Stimulated activated naive CD4-positive, alpha-beta T cell treated with Interleukin-2 at 50 U/mL for 16 hours (primary cell): ENCODE measurements at regions not wholly inside any gene's neighbourhood (a gene's known extent, or its start where the extent isn't known, plus 50 kb on each side); places are given as distances from the start of the nearest gene placed in this dataset.

Source experiments
- DNase-seq: peaks from one replicate; lab custom pipeline; 2025; lab: John Stamatoyannopoulos, UW

DNA sequence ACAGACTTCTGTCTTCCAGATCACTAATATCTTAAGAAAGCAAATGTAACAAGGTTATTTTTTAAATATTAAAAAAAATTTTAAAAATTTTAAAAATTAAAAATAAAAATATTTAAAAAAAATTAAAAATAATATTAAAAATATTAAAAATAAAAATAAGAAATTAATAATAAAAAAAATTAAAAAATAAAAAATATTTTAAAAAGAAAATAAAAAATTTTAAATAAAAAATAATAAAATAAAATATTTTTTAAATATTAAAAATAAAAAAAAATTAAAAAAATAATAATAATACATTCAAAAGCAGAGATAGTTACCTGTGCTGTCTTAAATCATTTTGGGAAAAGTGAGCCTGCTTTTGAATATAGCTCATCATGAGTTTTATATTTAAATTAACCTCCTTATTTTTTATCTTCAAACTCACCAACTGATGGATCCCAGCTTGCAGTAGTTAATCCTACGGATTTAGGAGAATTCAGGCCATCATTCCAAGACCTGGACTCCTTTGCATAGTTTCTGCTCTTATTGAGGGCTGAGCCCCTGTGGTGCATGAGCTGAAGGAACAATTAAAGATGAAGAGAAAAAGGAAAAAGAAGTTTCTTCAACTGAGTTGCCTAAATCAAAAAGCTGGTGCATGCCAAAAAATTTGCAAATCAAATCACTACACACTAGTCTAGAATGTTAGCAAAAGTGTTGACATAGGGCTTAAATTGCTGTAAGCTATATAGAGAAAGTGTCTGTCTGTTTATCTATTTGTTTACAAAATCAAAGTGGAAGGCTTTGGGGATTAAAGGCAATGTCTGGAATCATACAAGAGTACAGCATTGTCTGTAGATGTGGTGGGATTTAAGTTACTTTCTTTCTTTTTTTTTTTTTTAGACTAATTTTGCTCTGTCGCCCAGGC is 50.5 kb upstream of the ZNF438 start:
- no peak for DNase-seq

DNA sequence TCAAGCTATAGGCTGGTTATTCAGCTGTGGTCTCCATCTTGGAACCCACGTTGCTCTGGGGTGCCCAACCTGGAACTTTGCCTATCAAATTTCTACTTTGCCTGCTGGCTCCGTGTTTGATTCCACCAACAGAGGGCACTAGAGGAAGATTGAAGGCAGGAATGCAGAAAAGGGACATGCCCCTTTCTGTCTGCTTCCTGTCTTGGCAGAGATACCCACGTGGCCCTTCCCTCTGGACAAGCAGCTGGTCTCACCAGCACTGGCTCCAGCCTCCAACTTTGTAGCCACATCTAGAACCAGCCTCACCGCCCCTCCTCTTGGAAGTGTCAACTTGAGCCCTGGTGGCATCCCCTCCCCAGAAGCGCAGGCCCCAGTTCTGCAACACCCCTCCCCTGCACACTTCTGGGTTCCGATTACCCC is 52.1 kb upstream of the ZNF438 start:
- peak; percentile 16 for DNase-seq

DNA sequence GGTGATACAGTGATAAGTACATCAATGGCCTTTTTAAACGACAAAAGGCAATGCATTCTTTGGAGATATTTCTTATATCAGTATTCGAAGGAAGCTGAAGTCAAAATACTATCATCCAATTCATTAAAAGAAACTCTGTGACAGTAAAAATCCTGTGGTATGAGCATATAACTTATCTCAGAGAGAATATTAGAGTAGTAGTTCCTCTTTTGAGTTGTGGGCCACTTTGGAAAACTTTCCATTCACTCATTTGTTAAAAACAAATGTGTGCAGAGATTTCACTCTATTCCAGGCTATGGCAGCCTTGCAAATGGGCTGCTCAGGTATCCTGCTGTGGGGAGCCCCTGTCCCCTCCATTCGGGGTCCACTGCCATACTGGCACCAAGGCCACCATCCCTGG is 55.3 kb upstream of the ZNF438 start:
- no peak for DNase-seq

DNA sequence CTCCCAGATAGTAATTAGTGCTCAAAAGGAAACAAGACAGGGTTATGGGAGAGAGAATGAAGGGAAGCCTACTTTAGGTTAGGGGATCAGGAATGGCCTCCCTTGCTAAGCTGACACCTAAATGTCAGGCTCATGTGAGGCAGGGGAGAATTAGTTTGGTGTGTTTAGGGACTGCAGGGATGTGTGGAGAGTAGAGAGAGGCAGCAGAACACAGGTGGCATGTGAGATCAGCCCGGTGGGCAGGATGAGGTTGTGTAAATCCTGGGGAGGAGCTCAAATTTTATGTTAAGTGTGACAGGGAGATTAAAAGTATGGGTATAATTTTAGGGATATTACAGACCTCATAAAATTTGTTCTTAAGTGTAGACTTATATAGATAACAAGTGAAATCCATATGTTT is 56.2 kb upstream of the ZNF438 start:
- no peak for DNase-seq

DNA sequence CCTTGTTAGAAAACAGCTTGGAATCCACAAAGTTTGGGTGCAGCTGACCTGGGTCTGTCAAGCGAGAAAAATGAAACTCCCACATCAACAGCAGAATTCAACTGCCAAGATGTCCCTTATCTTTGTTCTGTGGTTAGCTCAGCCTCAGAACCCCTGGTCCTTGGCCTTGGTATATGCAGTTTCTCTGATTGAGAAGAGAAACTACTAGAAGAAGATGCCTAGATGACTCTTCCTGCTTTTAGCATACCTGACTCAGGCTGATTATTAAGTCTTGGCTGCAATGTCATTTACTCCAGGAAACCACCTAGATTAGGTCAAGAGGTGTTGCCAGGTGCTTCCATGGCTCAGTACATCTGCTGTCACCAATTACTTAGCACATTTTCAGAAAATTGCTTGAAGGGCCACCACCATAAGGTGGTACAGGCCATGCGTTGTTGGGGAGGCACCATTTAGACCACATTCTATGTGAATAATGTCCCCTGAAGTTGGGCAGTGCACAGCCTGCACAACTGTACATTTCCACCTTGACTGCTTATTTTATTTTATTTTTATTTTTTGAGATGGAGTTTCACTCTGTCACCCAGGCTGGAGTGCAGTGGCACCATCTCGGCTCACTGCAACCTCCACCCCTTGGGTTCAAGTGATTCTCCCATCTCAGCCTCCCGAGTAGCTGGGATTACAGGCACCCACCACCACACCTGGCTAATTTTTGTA is 59.4 kb upstream of the ZNF438 start:
- no peak for DNase-seq

DNA sequence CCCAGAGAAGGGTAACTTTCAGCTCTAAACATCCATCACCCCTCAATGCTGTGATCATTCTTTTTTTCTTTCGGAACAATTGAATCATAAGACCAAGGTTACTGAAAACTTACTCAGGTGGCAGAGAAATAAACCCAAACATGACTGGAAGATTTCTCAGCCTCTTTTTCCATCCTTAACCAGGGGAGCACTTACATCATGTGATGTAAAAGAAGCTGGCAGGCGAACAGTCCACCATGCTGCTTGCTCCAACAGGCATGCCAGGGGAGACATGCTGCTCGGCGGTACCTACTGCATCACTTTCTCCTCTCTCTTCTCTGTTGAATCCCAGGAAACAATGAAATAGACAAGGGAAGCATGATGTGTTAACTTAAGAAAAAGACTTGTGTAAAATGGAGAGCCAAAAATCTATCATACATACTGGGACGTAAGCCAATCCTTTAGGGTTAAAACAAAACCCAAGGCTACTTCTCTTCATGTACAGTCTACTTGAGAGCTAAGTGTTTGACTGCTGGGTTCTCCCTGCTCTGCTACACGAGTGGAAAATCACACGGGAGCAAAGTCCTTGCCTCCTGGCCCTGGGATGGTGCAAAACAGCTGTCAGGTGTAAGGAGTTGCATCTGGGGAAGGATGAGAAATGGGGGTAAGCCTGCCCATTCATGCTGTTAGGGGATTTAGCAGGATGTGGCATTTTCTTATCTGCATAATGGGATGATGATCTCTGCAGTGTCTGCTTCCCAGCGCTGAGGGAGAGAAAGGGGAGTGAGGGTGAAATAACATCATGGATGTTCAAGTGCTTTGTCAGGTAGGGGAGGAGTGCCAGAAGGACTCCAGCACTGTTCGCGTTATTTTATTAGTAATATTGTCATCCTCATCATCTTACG is 64.3 kb upstream of the ZNF438 start:
- no peak for DNase-seq

DNA sequence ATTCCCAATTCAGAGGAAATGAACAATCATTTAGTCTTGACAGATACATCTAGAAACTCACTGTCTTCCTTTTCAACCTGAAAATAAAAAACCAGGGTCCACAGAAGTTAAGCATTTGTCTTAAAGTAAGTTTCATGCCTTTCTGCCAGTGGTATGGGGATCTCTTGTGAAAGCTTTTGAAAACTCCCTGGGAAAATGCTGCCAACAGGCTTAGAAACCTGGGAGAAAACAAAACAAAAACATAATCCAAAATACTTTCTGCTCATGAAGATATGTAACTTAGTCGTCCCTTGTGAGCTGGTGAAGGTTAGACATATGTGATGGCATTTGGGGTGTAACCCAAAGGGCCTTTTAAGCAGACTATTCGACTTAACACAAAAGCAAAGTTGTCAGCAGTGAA is 66.4 kb upstream of the ZNF438 start:
- no peak for DNase-seq

DNA sequence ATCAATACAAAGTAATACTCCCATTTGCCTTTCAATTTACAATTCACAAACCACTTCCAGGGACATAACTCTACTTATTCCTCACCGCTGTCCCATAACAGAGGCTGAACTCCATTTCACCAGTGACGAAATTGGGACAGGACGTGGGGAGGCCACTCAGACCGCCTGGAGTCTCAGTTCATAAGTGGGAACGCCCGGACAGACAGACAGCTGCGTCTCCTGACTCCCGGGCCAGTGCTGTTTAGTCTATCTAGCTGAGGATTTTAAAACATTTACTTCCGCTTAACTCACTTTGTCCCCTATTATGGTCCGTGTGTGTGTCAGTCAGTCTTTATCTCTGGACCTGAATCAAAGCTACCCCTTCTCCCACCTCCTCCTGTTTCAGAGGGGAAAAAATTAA is 67.4 kb upstream of the ZNF438 start:
- no peak for DNase-seq

DNA sequence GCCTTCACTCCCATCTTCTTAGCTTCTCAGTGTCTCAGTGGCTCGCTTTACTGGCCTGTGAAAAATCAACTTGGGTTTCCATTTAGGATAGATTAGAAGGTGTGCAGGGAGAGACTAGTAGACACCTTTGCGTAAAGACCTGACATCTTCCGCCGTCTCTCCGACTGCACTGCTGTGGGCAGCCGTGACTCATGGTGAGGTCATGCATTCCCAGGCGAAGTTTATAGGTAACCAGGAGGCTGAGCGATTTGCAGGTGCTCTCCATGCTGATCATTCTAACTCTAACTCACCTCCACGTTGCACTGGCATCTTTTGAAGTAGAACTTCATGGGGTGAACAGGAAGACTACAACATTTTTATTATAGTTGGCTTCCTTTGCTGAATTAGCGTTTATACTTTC is 68.0 kb upstream of the ZNF438 start:
- DNase-seq = peak; percentile 47

DNA sequence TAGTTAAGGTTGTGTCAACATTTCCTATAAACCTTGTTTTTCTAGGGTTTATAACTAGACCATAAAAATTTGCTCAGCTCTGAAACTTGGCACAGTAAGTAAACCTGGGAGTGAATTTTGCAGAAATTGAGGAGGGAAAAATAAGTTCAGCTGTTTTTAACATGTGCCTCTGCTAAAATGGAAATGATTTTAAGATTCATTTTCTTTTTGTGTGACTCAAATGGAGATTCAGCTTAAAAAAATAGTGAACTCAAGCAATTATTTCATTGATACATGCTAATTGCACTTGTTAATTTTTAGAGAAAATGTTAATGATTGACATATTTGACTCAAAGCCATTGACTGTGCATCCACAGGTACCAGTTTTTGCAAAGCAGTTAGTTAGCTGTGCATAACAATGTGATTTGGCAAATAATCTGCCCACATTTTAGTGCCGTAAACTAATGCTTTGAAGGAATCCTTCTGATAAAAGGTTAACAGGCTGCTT is 68.5 kb upstream of the ZNF438 start:
- no peak for DNase-seq

DNA sequence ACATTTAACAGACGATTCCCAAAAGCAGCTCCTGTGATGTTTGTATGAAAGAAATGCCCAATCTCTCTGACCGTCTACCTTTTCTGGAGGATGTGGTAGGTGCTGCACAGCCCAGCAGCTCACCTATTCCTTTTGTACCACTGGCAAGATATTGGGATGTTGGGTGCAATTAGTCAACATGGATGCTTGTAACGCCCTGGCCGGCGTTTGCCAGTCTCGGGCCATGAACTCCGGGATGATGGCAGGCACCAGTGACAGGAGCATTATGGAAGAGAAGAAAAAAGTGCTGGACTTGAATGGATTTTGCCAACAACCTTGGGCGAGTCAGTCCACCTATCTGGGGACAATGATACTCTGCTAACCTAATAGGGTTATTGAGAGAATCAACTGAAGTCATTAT is 69.0 kb upstream of the ZNF438 start:
- DNase-seq = no peak

DNA sequence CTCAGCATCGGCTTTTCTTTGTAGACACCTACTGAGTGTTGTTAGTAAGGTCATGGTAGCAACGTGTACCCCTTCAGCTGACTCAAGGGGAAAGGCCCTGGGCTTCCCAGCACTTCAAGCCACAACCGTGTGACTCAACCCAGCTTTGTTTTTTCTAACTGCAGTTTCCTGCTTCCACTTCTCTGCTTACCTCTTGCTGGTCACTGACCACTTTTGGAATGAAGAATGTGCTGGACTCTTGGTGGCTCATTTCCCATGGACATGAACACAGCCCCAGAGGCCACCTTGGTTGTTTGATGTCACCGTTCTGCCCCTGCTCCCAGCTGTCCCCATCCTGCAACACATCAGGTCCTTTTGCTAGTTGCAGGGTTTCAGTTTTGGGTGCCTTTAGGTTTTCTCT is 69.5 kb upstream of the ZNF438 start:
- DNase-seq = peak; percentile 62

DNA sequence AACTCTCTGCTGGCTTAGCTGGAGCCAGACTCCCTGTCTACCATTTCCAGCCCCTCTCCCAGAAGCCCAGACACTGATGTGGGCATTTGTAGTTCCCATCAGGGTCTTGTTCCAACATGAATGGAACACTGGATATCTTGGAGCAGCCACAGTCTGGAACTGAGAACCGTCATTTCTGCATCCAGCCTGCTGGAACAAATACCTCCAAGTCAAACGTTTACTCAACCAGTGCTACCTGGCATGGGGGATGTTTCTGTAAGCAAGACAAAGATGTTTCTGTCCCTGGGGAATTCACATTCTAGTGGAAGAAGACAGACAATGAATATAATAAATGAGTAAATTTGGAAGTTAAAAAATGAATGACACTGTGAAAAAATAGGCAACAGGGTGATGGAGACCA is 70.8 kb upstream of the ZNF438 start:
- no peak for DNase-seq

DNA sequence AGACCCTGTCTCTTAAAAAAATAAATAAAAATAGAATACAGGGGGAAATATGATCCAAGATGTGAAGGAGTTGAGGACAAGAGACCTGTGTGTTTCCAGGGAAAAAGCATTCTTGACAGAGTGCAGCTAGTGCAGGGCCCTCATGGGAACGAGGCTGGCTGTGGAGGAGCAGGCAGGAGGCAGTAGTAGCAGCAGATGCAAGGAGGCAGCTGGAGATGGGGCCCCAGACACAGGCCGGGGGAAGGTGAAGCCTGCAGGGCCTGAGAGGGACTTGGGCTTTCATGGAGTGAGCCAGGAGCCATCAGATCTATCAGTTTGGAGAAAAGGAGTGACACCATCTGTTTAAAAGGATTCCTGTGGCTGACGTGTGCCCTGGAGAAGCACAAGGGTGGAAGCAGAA is 71.4 kb upstream of the ZNF438 start:
- no peak for DNase-seq

DNA sequence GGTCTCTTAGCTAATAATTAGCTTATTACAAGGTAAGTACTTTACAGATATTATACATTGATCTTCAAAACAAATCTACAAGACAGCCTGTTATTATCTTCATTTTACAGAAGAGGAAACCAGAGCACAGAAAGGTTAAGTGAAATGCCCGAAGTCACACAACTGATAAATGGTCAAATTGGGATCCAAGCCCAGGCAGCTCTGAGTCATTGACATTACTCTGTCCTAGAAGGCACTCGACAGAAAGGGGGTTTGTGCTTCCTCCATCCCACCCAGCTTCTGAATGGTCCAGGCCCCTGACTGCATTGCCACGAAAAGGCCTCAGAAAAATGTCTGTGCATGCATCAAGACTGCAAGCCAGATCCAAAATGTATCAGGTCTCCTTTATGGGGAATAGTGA is 81.3 kb upstream of the ZNF438 start:
- DNase-seq = no peak

DNA sequence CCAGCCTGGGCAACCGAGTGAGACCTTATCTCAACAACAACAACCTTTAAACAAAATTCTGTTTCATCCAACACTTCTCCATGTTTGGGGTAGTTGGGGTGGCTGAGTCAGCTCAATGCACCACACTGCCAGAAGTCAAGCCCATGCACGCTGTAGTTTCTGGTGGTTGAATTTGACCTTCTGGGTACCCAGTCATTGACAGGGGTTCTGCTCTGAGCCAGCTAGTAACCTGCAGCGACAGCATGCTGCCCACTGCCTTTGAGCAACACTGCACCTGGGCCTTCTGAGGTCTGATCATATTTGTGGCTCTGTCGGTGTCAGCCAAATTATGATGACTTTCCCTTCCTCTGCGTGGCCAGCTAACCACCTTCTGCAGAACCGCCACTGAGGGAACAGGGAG is 84.6 kb upstream of the ZNF438 start:
- DNase-seq = no peak

DNA sequence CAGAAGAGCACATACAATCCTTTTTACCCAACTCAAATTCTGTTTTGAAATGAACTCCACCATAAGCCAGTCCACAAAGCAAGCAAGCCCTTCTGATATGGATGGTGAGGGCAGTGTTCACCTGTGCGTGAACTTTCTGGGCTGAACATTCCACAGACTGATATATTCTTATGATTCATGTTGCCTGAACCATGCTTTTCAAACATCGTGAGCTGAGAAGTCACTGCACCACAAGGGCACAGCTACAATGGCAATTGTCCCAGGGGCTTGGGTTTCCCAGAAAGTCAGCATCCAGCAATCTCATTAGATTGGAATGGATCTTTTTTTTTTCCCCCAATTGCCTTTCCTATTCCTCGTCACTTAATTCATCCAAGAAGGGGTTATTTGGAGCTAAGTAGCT is 86.9 kb upstream of the ZNF438 start:
- DNase-seq = no peak

DNA sequence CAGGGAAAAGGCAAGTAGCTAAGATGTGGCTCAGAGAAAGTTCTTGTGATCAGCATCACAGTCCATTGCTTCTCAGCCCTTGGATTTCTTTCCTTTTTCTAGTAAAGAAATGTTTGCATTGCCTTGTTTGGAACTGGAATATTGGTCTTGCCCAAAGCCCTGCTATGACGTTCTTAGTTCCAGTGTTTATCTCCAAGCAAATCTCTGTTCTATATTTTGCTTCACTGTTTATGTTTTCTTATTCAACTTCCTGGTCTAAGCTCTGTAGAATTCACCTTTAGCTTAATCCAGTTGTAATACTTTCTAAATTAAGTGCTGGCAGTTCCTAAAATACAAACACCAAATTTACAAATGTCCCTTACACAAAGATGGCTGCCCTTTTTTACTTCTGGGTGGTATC is 88.7 kb upstream of the ZNF438 start:
- DNase-seq = no peak

DNA sequence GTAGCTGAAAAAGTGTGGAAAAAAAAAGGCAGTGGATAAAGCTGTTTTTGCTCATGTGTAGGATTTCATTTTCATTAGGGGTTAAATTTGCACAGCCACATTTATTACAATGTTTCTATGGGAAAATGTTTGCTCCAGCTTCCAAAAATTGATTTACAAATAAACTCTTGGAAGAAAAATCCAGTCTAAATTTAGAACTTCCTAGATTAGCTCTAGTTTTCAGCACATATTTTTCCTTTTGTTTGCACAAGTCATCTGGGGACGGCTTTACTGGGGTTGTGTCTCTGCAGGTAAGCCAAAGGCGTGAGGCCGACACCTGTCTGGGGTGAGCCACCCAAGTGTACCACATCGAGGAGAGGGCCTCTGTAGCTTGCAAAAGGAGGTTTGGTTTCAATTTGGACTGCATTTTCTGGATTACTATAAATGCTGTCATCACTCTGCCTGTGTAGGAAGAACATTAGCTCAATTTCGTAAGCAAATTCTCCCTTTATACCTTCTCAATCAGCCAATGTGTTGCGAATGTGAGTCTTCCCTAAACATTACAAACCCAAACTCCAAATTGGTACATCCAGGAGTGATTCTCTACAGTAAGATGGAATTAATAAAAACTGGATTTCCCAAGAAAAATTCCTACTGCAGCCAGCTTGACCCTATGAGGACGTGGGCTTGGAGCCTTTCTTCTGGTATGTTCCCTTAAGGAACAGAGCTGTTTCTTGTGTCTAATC is 89.5 kb upstream of the ZNF438 start:
- no peak for DNase-seq

DNA sequence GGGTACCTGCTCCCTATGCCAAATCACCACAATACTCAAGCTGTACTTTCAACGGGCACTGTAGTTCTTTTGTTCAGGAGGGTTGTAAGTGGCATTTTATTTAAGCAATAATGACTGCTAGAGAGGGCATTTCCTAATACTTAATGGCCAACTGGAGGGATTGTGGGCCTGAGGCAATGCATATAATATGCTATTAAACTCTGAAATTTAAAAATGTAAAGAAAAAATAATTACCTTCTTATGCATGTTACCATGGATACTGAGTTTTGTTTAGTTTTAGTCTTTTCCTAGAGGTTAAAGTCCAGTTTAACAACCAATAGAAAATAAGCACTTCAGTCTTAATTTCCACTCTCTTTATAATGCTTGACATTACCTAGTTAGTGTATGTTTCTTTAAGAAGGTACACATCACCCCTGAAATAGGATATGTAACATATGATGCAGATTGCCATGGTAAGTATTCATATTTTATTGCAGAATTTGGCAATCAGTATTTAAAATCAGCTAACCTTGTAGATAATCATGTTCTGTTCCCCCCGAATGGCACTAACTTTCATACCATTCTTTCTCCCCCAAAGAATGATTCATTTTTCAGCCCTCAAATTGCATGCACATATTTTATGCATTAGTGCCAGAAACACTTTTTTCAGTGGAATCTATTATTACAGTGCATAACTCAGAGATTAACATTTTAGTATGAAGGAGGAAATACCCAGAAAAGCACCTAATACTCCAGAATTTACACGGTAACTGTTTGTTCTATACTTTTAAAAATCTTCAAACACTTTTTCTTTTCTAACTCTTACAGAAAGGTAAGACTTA is 90.3 kb upstream of the ZNF438 start:
- DNase-seq = no peak

DNA sequence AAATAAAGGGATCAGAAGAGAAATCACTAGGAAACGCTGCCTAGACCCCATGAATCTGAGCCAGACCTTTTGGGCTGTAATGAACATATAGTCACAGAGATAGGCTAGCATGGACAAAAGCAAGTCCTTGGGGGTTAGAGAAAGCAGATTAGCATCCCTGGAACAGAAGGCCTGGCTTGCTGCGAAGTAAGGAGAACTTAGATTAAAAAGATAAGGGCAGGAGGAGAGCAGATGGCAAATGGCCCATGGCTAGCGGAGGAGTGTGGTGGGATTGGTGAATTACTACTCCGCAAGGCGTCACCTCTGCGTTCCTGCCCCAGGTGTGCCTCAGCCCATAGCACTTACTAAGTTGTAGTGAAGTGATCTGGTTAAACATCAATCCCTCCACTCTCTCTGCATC is 92.3 kb upstream of the ZNF438 start:
- no peak for DNase-seq
